Uterus (tissue), 2 donors: ENCODE measurements at regions not wholly inside any gene's neighbourhood (a gene's known extent, or its start where the extent isn't known, plus 50 kb on each side); places are given as distances from the start of the nearest gene placed in this dataset.

Source experiments
- POLR2A ChIP-seq, 2 donors: fragments of 450-650 bp; IDR thresholded peaks; one replicate each; pipeline ENCODE4 v1.6.1; 2016; ENCODE audit warnings: antibody characterized with exemption in 2 of 2, mild to moderate bottlenecking in 1 of 2, moderate library complexity in 1 of 2
- TF ChIP-seq, protein P1 (sequence below), 4 experiments: fragments of 200-600 bp in 2 of 4; fragments of 450-650 bp in 2 of 4; sonication (generic) in 2 of 4; IDR thresholded peaks; one replicate each; pipeline ENCODE4 v1.5.1; 2016 to 2019; ENCODE audit warnings: antibody characterized with exemption in 4 of 4, mild to moderate bottlenecking in 2 of 4, moderate library complexity in 1 of 4

DNA sequence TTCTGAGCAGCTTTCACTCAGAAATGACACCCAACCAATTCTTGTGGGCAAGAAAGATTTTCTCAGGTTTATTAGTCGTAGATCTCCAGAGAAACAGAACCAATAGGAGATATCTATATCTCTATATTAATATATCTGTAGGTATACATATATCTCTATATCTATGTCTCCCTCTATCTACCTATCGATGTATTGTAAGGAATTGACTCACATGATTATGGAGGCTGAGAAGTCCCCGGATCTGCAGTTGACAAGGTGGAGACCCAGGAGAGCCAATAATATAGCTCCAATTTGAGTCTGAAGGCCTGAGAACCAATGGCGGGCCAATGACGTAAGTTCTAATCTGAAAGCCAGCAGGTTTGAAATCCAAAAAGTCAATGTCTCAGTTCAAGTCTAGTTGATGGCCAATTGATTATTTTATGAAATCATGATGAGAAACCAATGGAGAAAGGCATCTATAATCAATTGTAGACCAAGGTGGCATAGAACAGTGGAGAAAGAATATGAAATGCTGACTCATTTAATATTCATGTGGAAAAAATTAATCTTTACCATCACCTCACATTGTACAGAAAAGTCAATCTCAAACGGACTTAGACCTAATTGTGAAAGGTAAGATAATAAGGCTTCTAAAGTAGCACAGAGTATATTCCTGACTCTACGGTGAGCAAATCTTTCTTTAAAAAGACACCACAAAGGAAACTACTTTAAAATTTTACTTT lies 65.6 kb upstream of the CHRNA7 start:
- TF ChIP-seq, protein P1, sequence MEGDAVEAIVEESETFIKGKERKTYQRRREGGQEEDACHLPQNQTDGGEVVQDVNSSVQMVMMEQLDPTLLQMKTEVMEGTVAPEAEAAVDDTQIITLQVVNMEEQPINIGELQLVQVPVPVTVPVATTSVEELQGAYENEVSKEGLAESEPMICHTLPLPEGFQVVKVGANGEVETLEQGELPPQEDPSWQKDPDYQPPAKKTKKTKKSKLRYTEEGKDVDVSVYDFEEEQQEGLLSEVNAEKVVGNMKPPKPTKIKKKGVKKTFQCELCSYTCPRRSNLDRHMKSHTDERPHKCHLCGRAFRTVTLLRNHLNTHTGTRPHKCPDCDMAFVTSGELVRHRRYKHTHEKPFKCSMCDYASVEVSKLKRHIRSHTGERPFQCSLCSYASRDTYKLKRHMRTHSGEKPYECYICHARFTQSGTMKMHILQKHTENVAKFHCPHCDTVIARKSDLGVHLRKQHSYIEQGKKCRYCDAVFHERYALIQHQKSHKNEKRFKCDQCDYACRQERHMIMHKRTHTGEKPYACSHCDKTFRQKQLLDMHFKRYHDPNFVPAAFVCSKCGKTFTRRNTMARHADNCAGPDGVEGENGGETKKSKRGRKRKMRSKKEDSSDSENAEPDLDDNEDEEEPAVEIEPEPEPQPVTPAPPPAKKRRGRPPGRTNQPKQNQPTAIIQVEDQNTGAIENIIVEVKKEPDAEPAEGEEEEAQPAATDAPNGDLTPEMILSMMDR (IDR thresholded peaks at IDR 0.05): no peak
- TF ChIP-seq POLR2A (IDR thresholded peaks at IDR 0.05): no peak
